ENCODE measurements at regions not wholly inside any gene's neighbourhood (a gene's known extent, or its start where the extent isn't known, plus 50 kb on each side); places are given as distances from the start of the nearest gene placed in this dataset.

DNA sequence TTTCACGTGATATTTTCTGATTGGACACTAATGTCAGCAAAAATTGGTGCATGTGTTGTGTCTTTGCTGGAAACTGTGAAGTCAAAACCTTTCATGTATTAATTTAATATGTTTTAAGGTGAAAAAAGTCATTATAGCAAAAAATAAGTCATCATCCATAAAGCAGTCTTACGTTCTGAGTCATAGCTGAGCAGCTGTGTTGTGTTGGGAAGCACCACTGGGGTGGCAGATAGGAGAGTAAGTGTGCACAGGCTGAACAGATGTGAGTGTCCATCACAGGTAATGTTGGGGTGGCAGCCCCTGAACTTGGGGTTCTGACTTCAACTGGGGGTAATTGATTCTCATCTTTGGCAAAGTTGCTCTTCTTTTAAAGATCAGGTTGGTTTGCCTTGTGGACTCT lies 156.8 kb downstream of the NXNL2 start:
- Histone ChIP-seq H3K27ac (ENCODE audit: low read length) (no peak overlapping the region), H3K27me3 (ENCODE audit: control insufficient read depth, insufficient read depth, low read length) (no peaks in the 10 kb centered on the region), H3K9me3 (ENCODE audit: control insufficient read depth, insufficient read depth, low read length) (no peaks in the 10 kb centered on the region), H3K36me3 (ENCODE audit: control insufficient read depth, insufficient read depth, low read length) (no peaks in the 10 kb centered on the region), H3K4me1 (ENCODE audit: control insufficient read depth, insufficient read depth, low read length) (no peaks in the 10 kb centered on the region), H3K4me3 (ENCODE audit: low read length) (no peak overlapping the region)
- intact Hi-C loops (cut with micrococcal nuclease): no loop called here
- Mint-ChIP-seq H3K27ac (no peak overlapping the region), H3K4me3 (no peak overlapping the region), H3K4me1 (no peaks in the 10 kb centered on the region), H3K27me3 (ENCODE audit: low read depth in 2 of 2) (peaks cover 10 to 26% of the 10 kb centered on the region in 2 donors), H3K36me3 (no peaks in the 10 kb centered on the region), H3K9me3 (no peaks in the 10 kb centered on the region)
- 95% methylated on average over 2 of the region's 2 CpGs for WGBS (ENCODE audit: insufficient coverage)
- no peak for TF ChIP-seq CTCF (IDR thresholded peaks at IDR 0.05)
- ATAC-seq (no peak), DNase-seq (no peak)

- H3K4me1 ChIP-seq (ENCODE audit: control insufficient read depth, insufficient read depth, low read length): no peaks in the 10 kb centered on the region
- no peak for TF ChIP-seq CTCF (IDR thresholded peaks at IDR 0.05)
- Mint-ChIP-seq H3K27ac (no peak overlapping the region), H3K4me3 (no peak overlapping the region), H3K9me3 (no peaks in the 10 kb centered on the region), H3K36me3 (no peaks in the 10 kb centered on the region), H3K27me3 (ENCODE audit: low read depth in 2 of 2) (peaks cover 14 to 30% of the 10 kb centered on the region in 2 donors), H3K4me1 (no peaks in the 10 kb centered on the region)
- no peaks in the 10 kb centered on the region for H3K36me3 ChIP-seq (ENCODE audit: control insufficient read depth, insufficient read depth, low read length)
- no peak overlapping the region for H3K4me3 ChIP-seq (ENCODE audit: low read length)
- no peaks in the 10 kb centered on the region for H3K9me3 ChIP-seq (ENCODE audit: control insufficient read depth, insufficient read depth, low read length)
- intact Hi-C loops (cut with micrococcal nuclease): no loop called here
- ATAC-seq: no peak
- no peak overlapping the region for H3K27ac ChIP-seq (ENCODE audit: low read length)
- DNase-seq: no peak
- WGBS (ENCODE audit: insufficient coverage): 97% methylated on average over 2 of the region's 2 CpGs
- no peaks in the 10 kb centered on the region for H3K27me3 ChIP-seq (ENCODE audit: control insufficient read depth, insufficient read depth, low read length)
Observed at GRCh38 chr9:88692827-88693226, 157.8 kb downstream of the NXNL2 start.

DNA sequence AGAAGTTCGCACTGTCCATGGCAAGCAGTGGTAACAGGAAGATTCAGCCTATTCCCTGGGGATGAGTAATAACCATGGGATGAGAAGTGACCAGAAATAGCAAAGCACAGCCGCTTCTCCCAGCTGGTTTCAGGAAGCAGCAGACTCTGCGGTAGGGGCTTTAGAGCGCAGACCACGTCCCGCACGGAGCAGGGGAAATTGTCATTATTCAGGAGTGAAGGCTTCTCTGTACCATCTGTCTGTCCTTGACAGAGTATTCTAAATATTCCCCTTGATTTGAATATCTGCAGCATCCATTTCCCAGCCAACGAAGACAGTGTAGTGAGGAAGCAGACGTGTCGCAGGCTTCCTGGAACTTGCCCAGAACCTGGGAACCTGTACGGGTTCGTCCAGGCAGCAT lies 159.6 kb downstream of the NXNL2 start:
- ATAC-seq: no peak
- Mint-ChIP-seq H3K36me3 (no peaks in the 10 kb centered on the region), H3K27me3 (ENCODE audit: low read depth in 2 of 2) (peaks cover 16 to 41% of the 10 kb centered on the region in 2 donors), H3K9me3 (no peaks in the 10 kb centered on the region), H3K4me3 (no peak overlapping the region), H3K4me1 (no peaks in the 10 kb centered on the region), H3K27ac (no peak overlapping the region)
- Histone ChIP-seq H3K27me3 (ENCODE audit: control insufficient read depth, insufficient read depth, low read length) (no peaks in the 10 kb centered on the region), H3K36me3 (ENCODE audit: control insufficient read depth, insufficient read depth, low read length) (no peaks in the 10 kb centered on the region), H3K4me3 (ENCODE audit: low read length) (no peak overlapping the region), H3K27ac (ENCODE audit: low read length) (no peak overlapping the region), H3K9me3 (ENCODE audit: control insufficient read depth, insufficient read depth, low read length) (no peaks in the 10 kb centered on the region), H3K4me1 (ENCODE audit: control insufficient read depth, insufficient read depth, low read length) (no peaks in the 10 kb centered on the region)
- DNase-seq: no peak
- intact Hi-C loops (cut with micrococcal nuclease): no loop called here
- 77% methylated on average over 12 of the region's 12 CpGs for WGBS (ENCODE audit: insufficient coverage)
- no peak for TF ChIP-seq CTCF (IDR thresholded peaks at IDR 0.05)

GRCh38 chr9:88696501-88696900 lies 161.5 kb downstream of the NXNL2 start:
- Mint-ChIP-seq H3K27ac (no peak overlapping the region), H3K4me1 (no peaks in the 10 kb centered on the region), H3K27me3 (ENCODE audit: low read depth in 2 of 2) (peaks cover 16 to 49% of the 10 kb centered on the region in 2 donors), H3K36me3 (no peaks in the 10 kb centered on the region), H3K4me3 (no peak overlapping the region), H3K9me3 (no peaks in the 10 kb centered on the region)
- no peak overlapping the region for H3K27ac ChIP-seq (ENCODE audit: low read length)
- H3K4me3 ChIP-seq (ENCODE audit: low read length): no peak overlapping the region
- no peaks in the 10 kb centered on the region for H3K36me3 ChIP-seq (ENCODE audit: control insufficient read depth, insufficient read depth, low read length)
- 94% methylated on average over 9 of the region's 9 CpGs for WGBS (ENCODE audit: insufficient coverage)
- DNase-seq: no peak
- no peaks in the 10 kb centered on the region for H3K27me3 ChIP-seq (ENCODE audit: control insufficient read depth, insufficient read depth, low read length)
- no peaks in the 10 kb centered on the region for H3K4me1 ChIP-seq (ENCODE audit: control insufficient read depth, insufficient read depth, low read length)
- no peak for TF ChIP-seq CTCF (IDR thresholded peaks at IDR 0.05)
- H3K9me3 ChIP-seq (ENCODE audit: control insufficient read depth, insufficient read depth, low read length): no peaks in the 10 kb centered on the region
- intact Hi-C loops (cut with micrococcal nuclease): no loop called here
- no peak for ATAC-seq
